ENCODE measurements at regions not wholly inside any gene's neighbourhood (a gene's known extent, or its start where the extent isn't known, plus 50 kb on each side); places are given as distances from the start of the nearest gene placed in this dataset.

- TF ChIP-seq, protein P1, sequence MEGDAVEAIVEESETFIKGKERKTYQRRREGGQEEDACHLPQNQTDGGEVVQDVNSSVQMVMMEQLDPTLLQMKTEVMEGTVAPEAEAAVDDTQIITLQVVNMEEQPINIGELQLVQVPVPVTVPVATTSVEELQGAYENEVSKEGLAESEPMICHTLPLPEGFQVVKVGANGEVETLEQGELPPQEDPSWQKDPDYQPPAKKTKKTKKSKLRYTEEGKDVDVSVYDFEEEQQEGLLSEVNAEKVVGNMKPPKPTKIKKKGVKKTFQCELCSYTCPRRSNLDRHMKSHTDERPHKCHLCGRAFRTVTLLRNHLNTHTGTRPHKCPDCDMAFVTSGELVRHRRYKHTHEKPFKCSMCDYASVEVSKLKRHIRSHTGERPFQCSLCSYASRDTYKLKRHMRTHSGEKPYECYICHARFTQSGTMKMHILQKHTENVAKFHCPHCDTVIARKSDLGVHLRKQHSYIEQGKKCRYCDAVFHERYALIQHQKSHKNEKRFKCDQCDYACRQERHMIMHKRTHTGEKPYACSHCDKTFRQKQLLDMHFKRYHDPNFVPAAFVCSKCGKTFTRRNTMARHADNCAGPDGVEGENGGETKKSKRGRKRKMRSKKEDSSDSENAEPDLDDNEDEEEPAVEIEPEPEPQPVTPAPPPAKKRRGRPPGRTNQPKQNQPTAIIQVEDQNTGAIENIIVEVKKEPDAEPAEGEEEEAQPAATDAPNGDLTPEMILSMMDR (IDR thresholded peaks at IDR 0.05) = no peak
- TF ChIP-seq POLR2AphosphoS5 (IDR thresholded peaks at IDR 0.05) = no peak
Measured at GRCh38 chr7:116340943-116341907, 130.9 kb downstream of the TES start.
